ENCODE measurements at regions not wholly inside any gene's neighbourhood (a gene's known extent, or its start where the extent isn't known, plus 50 kb on each side); places are given as distances from the start of the nearest gene placed in this dataset.

- Mint-ChIP-seq H3K4me1 (no peaks in the 10 kb centered on the region), H3K27me3 (peaks cover 40% of the 10 kb centered on the region), H3K4me3 (no peak overlapping the region), H3K36me3 (ENCODE audit: low read depth) (no peaks in the 10 kb centered on the region), H3K27ac (no peak overlapping the region)
- no peaks in the 10 kb centered on the region for H3K9me3 ChIP-seq (ENCODE audit: control insufficient read depth, low read length, poor library complexity, severe bottlenecking)
- DNase-seq (no peak), ATAC-seq (no peak)
Measured at GRCh38 chr12:28961948-28962384, 187.1 kb upstream of the FAR2 start.

DNA sequence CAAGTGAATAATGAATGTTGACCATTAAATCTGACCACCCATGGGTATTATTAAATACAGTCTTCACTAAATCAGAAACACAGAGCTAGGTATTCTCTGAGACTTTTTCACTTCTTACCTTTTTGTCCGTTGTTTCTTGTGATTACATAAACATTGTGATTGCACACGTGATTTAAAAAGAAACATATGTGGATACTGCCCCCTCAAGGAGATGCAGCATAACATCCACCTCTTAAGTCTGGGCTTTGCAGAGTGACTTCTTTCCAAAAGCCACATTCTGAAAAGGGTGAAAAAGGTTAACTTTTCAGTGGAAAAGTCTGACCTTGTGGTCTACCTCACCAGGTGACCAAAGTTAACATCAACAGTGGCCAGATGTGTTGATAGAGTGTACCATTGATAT is 185.5 kb upstream of the FAR2 start:
- no peak overlapping the region for H3K4me3 Mint-ChIP-seq
- no peaks in the 10 kb centered on the region for H3K9me3 ChIP-seq (ENCODE audit: control insufficient read depth, low read length, poor library complexity, severe bottlenecking)
- H3K27me3 Mint-ChIP-seq, result peaks cover 40% of the 10 kb centered on the region
- no peaks in the 10 kb centered on the region for H3K36me3 Mint-ChIP-seq (ENCODE audit: low read depth)
- ATAC-seq (no peak), DNase-seq (no peak)
- H3K4me1 Mint-ChIP-seq, result no peaks in the 10 kb centered on the region
- H3K27ac Mint-ChIP-seq, result no peak overlapping the region

DNA sequence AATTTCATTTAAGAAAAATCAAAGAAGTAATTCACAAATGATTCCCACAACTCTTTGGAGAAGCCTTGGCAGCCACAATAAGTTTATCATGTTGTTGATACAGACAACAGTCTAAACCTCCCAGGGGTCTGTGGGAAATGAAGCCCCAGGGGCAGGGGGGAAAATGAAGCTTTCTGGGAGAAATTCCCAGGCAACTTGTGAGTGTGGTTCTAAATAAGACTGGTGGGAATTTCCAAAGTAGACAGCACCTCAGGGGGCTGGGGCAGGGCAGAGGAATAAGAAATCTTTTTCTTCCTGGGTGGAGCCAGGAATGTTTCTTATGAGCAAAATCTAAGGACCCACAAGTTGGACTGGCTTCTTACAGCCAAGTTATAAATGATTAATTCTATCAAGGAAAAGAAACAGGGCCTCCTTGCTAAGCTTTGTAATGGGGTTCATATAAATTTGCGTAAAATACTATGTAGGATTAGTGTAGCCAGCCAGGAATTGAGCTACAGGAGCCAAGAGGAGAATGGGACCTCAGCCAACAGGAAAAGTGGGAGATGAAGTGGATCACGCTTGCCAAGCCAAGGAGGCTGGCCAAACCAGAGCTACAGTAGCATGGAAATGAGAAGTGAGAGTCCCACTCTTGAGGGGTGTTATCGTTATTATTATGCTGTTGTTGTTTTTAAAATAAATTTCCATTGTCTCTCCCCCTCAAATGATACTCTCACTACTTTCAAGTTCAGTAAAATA is 182.9 kb upstream of the FAR2 start:
- no peak for ATAC-seq
- Mint-ChIP-seq H3K27me3 (peaks cover 42% of the 10 kb centered on the region), H3K4me3 (no peak overlapping the region), H3K27ac (no peak overlapping the region), H3K36me3 (ENCODE audit: low read depth) (no peaks in the 10 kb centered on the region), H3K4me1 (no peaks in the 10 kb centered on the region)
- H3K9me3 ChIP-seq (ENCODE audit: control insufficient read depth, low read length, poor library complexity, severe bottlenecking), result no peaks in the 10 kb centered on the region
- no peak for DNase-seq

DNA sequence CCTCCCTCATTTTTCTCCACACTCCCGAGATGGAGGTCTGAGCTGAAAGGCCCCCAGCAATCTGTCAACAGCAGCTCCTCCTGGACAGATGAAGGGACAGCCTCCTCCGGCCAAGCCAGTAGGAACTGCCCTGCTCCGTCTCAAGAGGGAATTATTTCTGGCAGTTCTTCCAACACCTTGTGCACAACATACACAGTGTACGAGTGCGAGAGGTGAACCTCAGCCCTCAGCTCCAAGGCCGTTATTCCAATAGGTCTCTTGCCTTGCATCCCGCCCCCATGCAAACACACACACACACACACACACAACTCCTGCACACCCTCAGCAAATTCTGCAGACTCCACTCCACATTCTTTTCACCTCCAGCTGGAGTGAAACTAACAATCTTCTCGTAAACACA is 181.7 kb upstream of the FAR2 start:
- Mint-ChIP-seq H3K4me3 (no peak overlapping the region), H3K27me3 (peaks cover 32% of the 10 kb centered on the region), H3K4me1 (no peaks in the 10 kb centered on the region), H3K27ac (no peak overlapping the region), H3K36me3 (ENCODE audit: low read depth) (no peaks in the 10 kb centered on the region)
- ATAC-seq (no peak), DNase-seq (no peak)
- H3K9me3 ChIP-seq (ENCODE audit: control insufficient read depth, low read length, poor library complexity, severe bottlenecking), result no peaks in the 10 kb centered on the region

DNA sequence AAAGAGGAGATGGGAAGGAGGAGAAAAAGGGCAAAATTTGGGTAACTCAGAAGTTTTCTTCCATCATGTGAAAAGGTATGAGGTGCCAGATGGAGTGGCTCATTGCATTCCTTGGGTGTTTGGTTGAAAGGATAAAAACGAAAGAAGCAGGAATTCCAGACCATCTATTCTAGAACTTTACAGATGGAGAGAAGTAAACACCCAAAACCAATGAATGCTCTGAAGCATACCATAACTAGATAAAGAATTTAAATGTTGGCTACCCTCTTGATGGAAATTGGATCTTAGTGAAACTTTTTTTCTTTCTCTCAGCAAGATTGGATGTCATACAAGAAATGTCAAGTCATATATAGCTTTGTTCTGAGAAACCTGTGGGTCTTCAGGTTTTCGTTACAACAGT is 175.6 kb upstream of the FAR2 start:
- no peaks in the 10 kb centered on the region for H3K9me3 ChIP-seq (ENCODE audit: control insufficient read depth, low read length, poor library complexity, severe bottlenecking)
- Mint-ChIP-seq H3K27me3 (peaks cover 12% of the 10 kb centered on the region), H3K4me3 (no peak overlapping the region), H3K36me3 (ENCODE audit: low read depth) (peaks cover 3% of the 10 kb centered on the region), H3K4me1 (no peaks in the 10 kb centered on the region), H3K27ac (no peak overlapping the region)
- DNase-seq (no peak), ATAC-seq (no peak)

DNA sequence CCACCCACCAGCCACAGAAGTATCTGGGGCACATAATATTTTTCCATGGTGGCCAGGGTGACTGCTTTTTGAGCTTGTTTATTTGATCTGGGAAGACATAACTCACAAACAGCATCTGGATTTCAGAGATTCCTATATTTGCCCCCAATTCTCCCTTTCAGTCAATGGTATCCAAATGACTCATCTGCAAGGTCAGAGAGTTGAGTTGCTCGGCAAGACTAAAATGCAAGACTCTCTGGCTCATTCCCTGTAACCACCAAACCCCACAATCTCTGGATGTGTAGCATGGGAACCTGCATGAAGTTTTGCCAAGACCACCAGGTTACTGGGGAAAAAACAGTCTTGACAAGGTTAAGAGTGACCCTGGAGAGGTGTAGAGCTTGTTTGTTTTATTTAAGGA is 174.9 kb upstream of the FAR2 start:
- Mint-ChIP-seq H3K4me3 (no peak overlapping the region), H3K27me3 (peaks cover 18% of the 10 kb centered on the region), H3K4me1 (no peaks in the 10 kb centered on the region), H3K36me3 (ENCODE audit: low read depth) (peaks cover 3% of the 10 kb centered on the region), H3K27ac (no peak overlapping the region)
- no peaks in the 10 kb centered on the region for H3K9me3 ChIP-seq (ENCODE audit: control insufficient read depth, low read length, poor library complexity, severe bottlenecking)
- no peak for DNase-seq
- ATAC-seq, result no peak

DNA sequence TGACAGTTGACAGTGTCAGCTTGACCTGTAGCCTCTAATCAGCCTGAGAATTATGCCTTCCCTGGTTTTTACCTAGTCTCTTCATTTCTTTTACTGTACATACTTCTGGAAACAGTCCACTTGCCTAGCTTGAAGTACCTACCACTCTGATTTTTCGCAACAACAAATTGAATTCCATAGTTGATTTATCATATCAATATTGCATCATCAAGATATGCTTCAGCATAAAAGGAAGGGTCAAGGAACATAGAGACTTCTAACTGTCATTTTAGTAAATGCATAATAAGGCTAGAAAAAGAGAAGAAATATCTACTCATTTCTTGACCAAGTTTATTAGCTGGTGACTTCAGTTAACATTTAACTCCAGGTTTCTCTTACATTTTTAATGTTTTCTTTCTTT is 174.2 kb upstream of the FAR2 start:
- no peak overlapping the region for H3K4me3 Mint-ChIP-seq
- no peaks in the 10 kb centered on the region for H3K4me1 Mint-ChIP-seq
- H3K36me3 Mint-ChIP-seq (ENCODE audit: low read depth), result peaks cover 3% of the 10 kb centered on the region
- ATAC-seq, result no peak
- peaks cover 18% of the 10 kb centered on the region for H3K27me3 Mint-ChIP-seq
- H3K27ac Mint-ChIP-seq, result no peak overlapping the region
- DNase-seq, result no peak
- H3K9me3 ChIP-seq (ENCODE audit: control insufficient read depth, low read length, poor library complexity, severe bottlenecking), result no peaks in the 10 kb centered on the region

DNA sequence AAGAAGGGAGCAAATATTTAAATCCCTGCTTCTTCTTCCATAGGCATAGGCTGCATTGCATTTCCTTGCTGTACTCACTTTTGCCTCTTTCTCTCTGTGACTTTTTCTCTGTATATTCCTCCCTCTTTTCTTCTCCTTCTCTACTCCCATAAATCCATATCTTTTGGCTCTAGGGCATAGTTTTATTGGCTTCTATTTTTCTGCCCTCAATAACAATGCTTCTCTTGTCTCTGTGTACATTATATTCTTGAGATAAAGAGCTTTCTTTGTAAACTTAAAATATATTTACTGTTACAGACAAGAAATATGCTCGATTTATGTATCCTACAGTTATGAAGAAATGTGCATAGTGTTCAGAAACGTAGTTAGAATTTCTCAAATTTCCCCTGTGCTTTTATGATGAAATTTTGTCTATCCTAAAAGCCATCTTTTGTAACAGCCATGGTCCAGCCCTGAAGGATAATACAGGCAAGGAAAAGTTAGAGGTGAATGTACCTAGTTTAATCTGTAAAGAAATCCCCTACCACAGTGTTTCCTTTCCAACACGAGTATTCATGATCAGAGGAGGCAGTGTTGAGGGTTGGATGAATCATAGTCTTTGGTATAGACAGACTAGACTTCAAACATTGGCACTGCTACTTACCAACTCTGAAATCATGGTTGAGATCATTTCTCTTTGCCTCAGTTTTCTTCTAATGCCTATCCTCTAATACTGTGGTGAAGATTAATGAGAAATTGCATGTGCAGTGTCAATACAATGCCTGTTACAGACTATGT is 173.3 kb upstream of the FAR2 start:
- H3K4me1 Mint-ChIP-seq, result no peaks in the 10 kb centered on the region
- peaks cover 3% of the 10 kb centered on the region for H3K36me3 Mint-ChIP-seq (ENCODE audit: low read depth)
- H3K27ac Mint-ChIP-seq, result no peak overlapping the region
- ATAC-seq, result no peak
- H3K27me3 Mint-ChIP-seq, result peaks cover 15% of the 10 kb centered on the region
- DNase-seq, result no peak
- no peak overlapping the region for H3K4me3 Mint-ChIP-seq
- H3K9me3 ChIP-seq (ENCODE audit: control insufficient read depth, low read length, poor library complexity, severe bottlenecking), result no peaks in the 10 kb centered on the region

GRCh38 chr12:28980436-28980835 is 168.6 kb upstream of the FAR2 start:
- ATAC-seq (no peak), DNase-seq (no peak)
- Mint-ChIP-seq H3K27me3 (peaks cover 21% of the 10 kb centered on the region), H3K4me1 (no peaks in the 10 kb centered on the region), H3K27ac (no peak overlapping the region), H3K36me3 (ENCODE audit: low read depth) (no peaks in the 10 kb centered on the region), H3K4me3 (no peak overlapping the region)
- H3K9me3 ChIP-seq (ENCODE audit: control insufficient read depth, low read length, poor library complexity, severe bottlenecking), result no peaks in the 10 kb centered on the region

- DNase-seq (no peak), ATAC-seq (no peak)
- Mint-ChIP-seq H3K27me3 (peaks cover 27% of the 10 kb centered on the region), H3K4me3 (no peak overlapping the region), H3K27ac (no peak overlapping the region), H3K4me1 (no peaks in the 10 kb centered on the region), H3K36me3 (ENCODE audit: low read depth) (no peaks in the 10 kb centered on the region)
- no peaks in the 10 kb centered on the region for H3K9me3 ChIP-seq (ENCODE audit: control insufficient read depth, low read length, poor library complexity, severe bottlenecking)
Measured at GRCh38 chr12:28987538-28988324, 161.3 kb upstream of the FAR2 start.

DNA sequence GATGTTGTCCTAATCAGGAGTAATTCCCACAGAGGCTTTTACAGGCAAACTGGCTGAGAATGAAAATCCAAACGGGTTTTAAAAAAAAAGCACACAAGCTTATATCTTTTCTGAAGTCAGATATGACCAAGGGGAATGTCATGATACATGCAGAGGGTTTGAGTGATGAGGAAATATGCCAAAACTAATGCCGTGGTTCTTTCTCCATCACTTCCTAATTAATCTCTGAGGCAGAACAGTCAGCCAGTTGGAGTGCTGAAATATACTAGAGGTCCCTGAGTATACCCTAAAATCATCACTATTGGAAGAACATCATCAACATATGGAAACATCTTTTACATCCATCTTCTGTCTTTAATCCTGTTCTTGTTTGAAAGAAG is 160.8 kb upstream of the FAR2 start:
- DNase-seq (no peak), ATAC-seq (no peak)
- Mint-ChIP-seq H3K4me3 (no peak overlapping the region), H3K4me1 (no peaks in the 10 kb centered on the region), H3K27me3 (peaks cover 26% of the 10 kb centered on the region), H3K36me3 (ENCODE audit: low read depth) (no peaks in the 10 kb centered on the region), H3K27ac (no peak overlapping the region)
- no peaks in the 10 kb centered on the region for H3K9me3 ChIP-seq (ENCODE audit: control insufficient read depth, low read length, poor library complexity, severe bottlenecking)

DNA sequence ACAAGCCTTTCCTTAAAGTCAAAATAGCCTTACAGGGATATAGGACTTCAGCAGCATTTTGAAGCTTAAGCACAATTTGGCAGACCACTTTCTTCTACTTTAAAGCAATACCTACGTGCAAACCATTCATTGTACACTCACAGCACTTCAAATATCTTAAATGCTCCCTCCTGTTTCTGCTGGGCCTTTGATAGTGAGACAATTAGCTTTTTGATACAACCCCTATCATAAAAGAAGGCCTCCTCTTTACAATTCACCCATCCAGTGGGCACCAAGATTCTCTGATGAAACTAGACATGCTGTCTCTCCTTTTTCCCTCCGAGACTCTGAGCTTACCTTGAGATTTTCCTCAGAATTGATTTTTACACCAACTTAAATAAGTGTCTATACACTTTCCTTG is 157.5 kb upstream of the FAR2 start:
- Mint-ChIP-seq H3K27ac (no peak overlapping the region), H3K4me3 (no peak overlapping the region)
- no peak for ATAC-seq

GRCh38 chr12:28993720-28994119 is 155.4 kb upstream of the FAR2 start:
- no peaks in the 10 kb centered on the region for H3K9me3 ChIP-seq (ENCODE audit: control insufficient read depth, low read length, poor library complexity, severe bottlenecking)
- Mint-ChIP-seq H3K4me3 (no peak overlapping the region), H3K27me3 (peaks cover 20% of the 10 kb centered on the region), H3K27ac (no peak overlapping the region), H3K4me1 (no peaks in the 10 kb centered on the region), H3K36me3 (ENCODE audit: low read depth) (peaks cover 2% of the 10 kb centered on the region)
- ATAC-seq (no peak), DNase-seq (no peak)

More for the DNA sequence above, 157.5 kb upstream of the FAR2 start:
- H3K9me3 ChIP-seq (ENCODE audit: control insufficient read depth, low read length, poor library complexity, severe bottlenecking), result no peaks in the 10 kb centered on the region
- Mint-ChIP-seq H3K4me1 (no peaks in the 10 kb centered on the region), H3K36me3 (ENCODE audit: low read depth) (peaks cover 2% of the 10 kb centered on the region), H3K27me3 (peaks cover 29% of the 10 kb centered on the region)
- DNase-seq, result no peak
